ENCODE measurements at regions not wholly inside any gene's neighbourhood (a gene's known extent, or its start where the extent isn't known, plus 50 kb on each side); places are given as distances from the start of the nearest gene placed in this dataset.

- TF ChIP-seq, protein P1, sequence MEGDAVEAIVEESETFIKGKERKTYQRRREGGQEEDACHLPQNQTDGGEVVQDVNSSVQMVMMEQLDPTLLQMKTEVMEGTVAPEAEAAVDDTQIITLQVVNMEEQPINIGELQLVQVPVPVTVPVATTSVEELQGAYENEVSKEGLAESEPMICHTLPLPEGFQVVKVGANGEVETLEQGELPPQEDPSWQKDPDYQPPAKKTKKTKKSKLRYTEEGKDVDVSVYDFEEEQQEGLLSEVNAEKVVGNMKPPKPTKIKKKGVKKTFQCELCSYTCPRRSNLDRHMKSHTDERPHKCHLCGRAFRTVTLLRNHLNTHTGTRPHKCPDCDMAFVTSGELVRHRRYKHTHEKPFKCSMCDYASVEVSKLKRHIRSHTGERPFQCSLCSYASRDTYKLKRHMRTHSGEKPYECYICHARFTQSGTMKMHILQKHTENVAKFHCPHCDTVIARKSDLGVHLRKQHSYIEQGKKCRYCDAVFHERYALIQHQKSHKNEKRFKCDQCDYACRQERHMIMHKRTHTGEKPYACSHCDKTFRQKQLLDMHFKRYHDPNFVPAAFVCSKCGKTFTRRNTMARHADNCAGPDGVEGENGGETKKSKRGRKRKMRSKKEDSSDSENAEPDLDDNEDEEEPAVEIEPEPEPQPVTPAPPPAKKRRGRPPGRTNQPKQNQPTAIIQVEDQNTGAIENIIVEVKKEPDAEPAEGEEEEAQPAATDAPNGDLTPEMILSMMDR (IDR thresholded peaks at IDR 0.05), result no peak
- TF ChIP-seq ZFX (IDR thresholded peaks at IDR 0.05; ENCODE audit: borderline replicate concordance), result no peak
These were observed 117.5 kb upstream of the BOD1 start for GRCh38 chr5:173733831-173734501.
